Prostate gland (tissue), 2 donors: ENCODE measurements at regions not wholly inside any gene's neighbourhood (a gene's known extent, or its start where the extent isn't known, plus 50 kb on each side); places are given as distances from the start of the nearest gene placed in this dataset.

Source experiments
- DNase-seq: peaks from one replicate; pipeline ENCODE4 v3.0.0-alpha.2; 2019; ENCODE audit warnings: low spot score
- H3K27ac ChIP-seq, 2 donors: fragments of 200-600 bp; sonication (generic); 2 replicates each; pipeline ENCODE4 v1.5.1; 2017 to 2019
- H3K27me3 ChIP-seq: fragments of 200-600 bp; sonication (generic); replicated peaks from 2 replicates; pipeline ENCODE4 v1.5.1; 2019; ENCODE audit not compliant: insufficient read depth
- H3K36me3 ChIP-seq, 2 donors: fragments of 200-600 bp; sonication (generic); 1 replicate in 1 of 2; 2 replicates in 1 of 2; pipeline versions ENCODE4 v1.5.1 to v1.8.1; 2017 to 2019
- H3K4me1 ChIP-seq: fragments of 200-600 bp; sonication (generic); replicated peaks from 2 replicates; pipeline ENCODE4 v1.5.1; 2019
- H3K4me3 ChIP-seq, 2 donors: fragments of 200-600 bp; sonication (generic); 2 replicates each; pipeline ENCODE4 v1.5.1; 2017 to 2019
- H3K9me3 ChIP-seq: fragments of 200-600 bp; sonication (generic); 2 replicates; pipeline ENCODE4 v1.5.1; 2017
- CTCF ChIP-seq, 4 experiments: fragments of 200-600 bp in 2 of 4; fragments of 450-650 bp in 2 of 4; sonication (generic) in 2 of 4; IDR thresholded peaks; 1 replicate in 3 of 4; 2 replicates in 1 of 4; pipeline ENCODE4 v1.5.1; 2016 to 2019; ENCODE audit warnings: antibody characterized with exemption in 4 of 4, mild to moderate bottlenecking in 2 of 4, moderate library complexity in 2 of 4
- POLR2A ChIP-seq: fragments of 450-650 bp; IDR thresholded peaks from one replicate; pipeline ENCODE4 v1.6.1; 2016; ENCODE audit warnings: antibody characterized with exemption, mild to moderate bottlenecking
- POLR2AphosphoS5 ChIP-seq: sonication (generic); formaldehyde crosslinking; IDR thresholded peaks from one replicate; pipeline ENCODE4 v1.6.1; 2017; ENCODE audit warnings: antibody characterized with exemption
- WGBS: methylation state at CpG from one replicate; pipeline ENCODE4 v1.1.5; 2018; 5-methylcytosine and 5-hydroxymethylcytosine counted together
- intact Hi-C: fragments of 100-400 bp; cut with DNase I; formaldehyde crosslinking; loops from one replicate; pipeline ENCODE4 v1.14.2; 2022

GRCh38 chr20:39619271-39619785 lies 657.2 kb downstream of the DHX35 start:
- TF ChIP-seq POLR2AphosphoS5 (no peak), CTCF (IDR thresholded peaks at IDR 0.05) (no peak), POLR2A (no peak)
- Histone ChIP-seq H3K4me3 (no peak overlapping the region), H3K27ac (no peak overlapping the region), H3K36me3 (no peaks in the 10 kb centered on the region), H3K9me3 (no peaks in the 10 kb centered on the region), H3K4me1 (no peaks in the 10 kb centered on the region), H3K27me3 (no peaks in the 10 kb centered on the region)
- DNase-seq = no peak
- WGBS = 68% methylated on average over 1 of the region's 1 CpG
- intact Hi-C loops = no loop called here

GRCh38 chr20:39611901-39612300 lies 649.8 kb downstream of the DHX35 start:
- Histone ChIP-seq H3K4me3 (no peak overlapping the region), H3K36me3 (no peaks in the 10 kb centered on the region), H3K9me3 (no peaks in the 10 kb centered on the region), H3K27me3 (no peaks in the 10 kb centered on the region), H3K4me1 (no peaks in the 10 kb centered on the region), H3K27ac (no peak overlapping the region)
- TF ChIP-seq POLR2A (no peak), POLR2AphosphoS5 (no peak), CTCF (IDR thresholded peaks at IDR 0.05) (no peak)
- WGBS = 69% methylated on average over 3 of the region's 3 CpGs
- intact Hi-C loops = no loop called here
- no peak for DNase-seq

GRCh38 chr20:39607141-39607540 lies 645.0 kb downstream of the DHX35 start:
- WGBS = 14% methylated on average over 1 of the region's 1 CpG
- H3K27me3 ChIP-seq = no peaks in the 10 kb centered on the region
- no peaks in the 10 kb centered on the region for H3K9me3 ChIP-seq
- no peak overlapping the region for H3K27ac ChIP-seq
- DNase-seq = no peak
- H3K4me1 ChIP-seq = no peaks in the 10 kb centered on the region
- TF ChIP-seq CTCF (IDR thresholded peaks at IDR 0.05) = no peak
- no peak for TF ChIP-seq POLR2AphosphoS5
- H3K36me3 ChIP-seq = no peaks in the 10 kb centered on the region
- H3K4me3 ChIP-seq = no peak overlapping the region
- intact Hi-C loops = no loop called here

- no peaks in the 10 kb centered on the region for H3K4me1 ChIP-seq
- no peak for TF ChIP-seq CTCF (IDR thresholded peaks at IDR 0.05)
- TF ChIP-seq POLR2AphosphoS5 = no peak
- no peak for TF ChIP-seq POLR2A
- no peaks in the 10 kb centered on the region for H3K36me3 ChIP-seq
- H3K27me3 ChIP-seq = no peaks in the 10 kb centered on the region
- 86% methylated on average over 3 of the region's 3 CpGs for WGBS
- no peaks in the 10 kb centered on the region for H3K9me3 ChIP-seq
- intact Hi-C loops = no loop called here
- DNase-seq = no peak
- no peak overlapping the region for H3K4me3 ChIP-seq
- H3K27ac ChIP-seq = no peak overlapping the region
Observed at GRCh38 chr20:39605908-39606307, 643.8 kb downstream of the DHX35 start.

- 97% methylated on average over 2 of the region's 2 CpGs for WGBS
- no peaks in the 10 kb centered on the region for H3K27me3 ChIP-seq
- no peak for DNase-seq
- H3K4me1 ChIP-seq = no peaks in the 10 kb centered on the region
- TF ChIP-seq POLR2A (no peak), CTCF (IDR thresholded peaks at IDR 0.05) (no peak)
- no peaks in the 10 kb centered on the region for H3K9me3 ChIP-seq
- no peak overlapping the region for H3K4me3 ChIP-seq
- no peak overlapping the region for H3K27ac ChIP-seq
- intact Hi-C loops = no loop called here
- no peaks in the 10 kb centered on the region for H3K36me3 ChIP-seq
Observed at GRCh38 chr20:39605361-39605760, 643.2 kb downstream of the DHX35 start.
